Stimulated activated CD8-positive, alpha-beta memory T cell treated with anti-CD3 and anti-CD28 coated beads, Interleukin-15, amount 100 ng/mL, for 48 hours (primary cell): ENCODE measurements at regions not wholly inside any gene's neighbourhood (a gene's known extent, or its start where the extent isn't known, plus 50 kb on each side); places are given as distances from the start of the nearest gene placed in this dataset.

Experiments
- DNase-seq, 2 donors: peaks; one replicate each; pipeline ENCODE4 v3.0.0-alpha.2; 2020; ENCODE audit warnings: low read depth in 2 of 2

DNA sequence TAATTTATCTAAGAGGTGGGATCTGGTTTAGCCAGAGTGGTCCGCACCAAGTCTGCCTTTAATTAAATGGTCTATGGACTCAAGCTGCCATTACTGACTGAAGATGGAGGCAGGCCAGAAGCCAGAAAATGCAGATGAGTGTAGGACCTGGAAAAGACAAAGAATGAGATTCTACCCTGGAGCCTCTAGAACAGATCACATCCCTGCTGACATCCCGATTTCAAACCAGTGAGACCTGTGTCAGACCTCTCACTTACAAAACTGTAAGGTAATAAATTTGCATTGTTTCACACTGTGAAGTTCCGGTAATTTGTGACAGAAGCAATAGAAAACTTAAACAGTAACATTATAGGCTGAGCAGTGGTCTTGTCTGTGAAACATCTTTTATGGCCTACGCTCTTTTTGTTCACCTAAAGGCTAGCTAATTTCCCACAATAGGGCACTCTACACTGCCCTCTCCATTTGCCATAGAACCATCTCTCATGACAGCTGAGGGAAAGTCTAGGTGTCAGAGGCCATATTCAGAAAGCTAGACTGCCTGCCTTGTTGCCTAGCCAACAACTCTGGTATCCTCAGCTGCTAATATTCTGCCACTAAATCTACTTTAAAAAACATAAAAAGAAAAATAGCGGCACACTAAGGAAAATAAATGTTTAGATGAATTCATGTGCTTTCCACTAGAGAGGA is 1396.2 kb upstream of the PIK3C3 start:
- DNase-seq: no peak

DNA sequence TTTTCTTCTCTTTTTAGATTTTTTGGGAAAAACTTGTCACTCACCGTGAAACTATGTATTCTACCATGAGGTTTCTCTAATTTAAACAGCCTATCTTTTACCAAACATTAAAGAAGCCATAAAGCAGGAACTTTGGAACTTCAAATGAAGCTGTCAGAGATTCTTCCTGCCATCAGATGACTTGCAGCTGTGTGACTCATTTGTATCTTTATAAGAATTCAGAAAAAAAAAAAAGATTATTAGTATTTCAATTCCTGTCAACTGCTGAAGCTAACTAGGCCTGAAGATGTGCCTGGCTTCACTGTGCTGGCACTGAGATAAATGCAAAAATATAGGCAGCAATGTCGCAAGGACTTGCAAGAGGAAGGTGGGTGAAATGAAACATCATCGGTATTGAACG is 1399.1 kb upstream of the PIK3C3 start:
- no peak for DNase-seq

DNA sequence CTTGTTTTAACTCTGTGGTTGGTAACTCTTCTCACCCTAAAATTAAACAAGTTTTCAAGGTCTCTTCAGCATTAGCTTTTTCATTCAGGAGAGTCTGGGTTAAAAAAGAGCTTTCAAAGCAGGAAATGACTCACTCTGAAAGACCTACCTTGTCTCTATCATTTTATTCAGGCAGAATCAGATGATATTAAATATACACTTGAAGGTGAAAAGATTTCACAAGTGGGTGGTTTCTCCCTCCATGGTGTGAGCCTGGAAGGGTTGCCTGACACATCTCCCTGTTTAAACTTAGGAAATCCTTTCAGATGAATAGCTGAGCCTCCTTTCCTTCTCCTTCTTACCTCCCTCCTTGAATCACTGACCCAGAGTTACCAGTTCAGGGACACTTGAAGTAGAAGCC is 1402.0 kb upstream of the PIK3C3 start:
- no peak for DNase-seq

DNA sequence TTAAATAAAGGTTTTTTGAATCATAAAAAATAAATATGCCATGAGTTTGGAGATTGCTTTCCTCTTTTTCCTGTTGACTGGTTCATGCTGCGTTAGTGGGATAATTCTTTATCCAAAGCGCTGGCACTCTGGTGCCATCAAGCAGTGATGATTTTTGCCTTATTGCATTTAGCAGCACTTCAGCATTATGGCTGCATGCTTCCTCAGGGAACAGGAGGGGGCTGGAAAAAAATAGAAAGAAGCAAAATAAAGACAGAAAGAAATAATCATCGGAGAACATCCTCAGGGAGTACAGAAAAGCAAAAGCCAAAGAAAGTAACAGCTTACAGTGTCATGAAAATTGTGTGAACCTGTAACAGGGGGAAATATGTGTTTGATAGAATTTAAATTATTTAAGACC is 1408.2 kb upstream of the PIK3C3 start:
- DNase-seq: no peak

DNA sequence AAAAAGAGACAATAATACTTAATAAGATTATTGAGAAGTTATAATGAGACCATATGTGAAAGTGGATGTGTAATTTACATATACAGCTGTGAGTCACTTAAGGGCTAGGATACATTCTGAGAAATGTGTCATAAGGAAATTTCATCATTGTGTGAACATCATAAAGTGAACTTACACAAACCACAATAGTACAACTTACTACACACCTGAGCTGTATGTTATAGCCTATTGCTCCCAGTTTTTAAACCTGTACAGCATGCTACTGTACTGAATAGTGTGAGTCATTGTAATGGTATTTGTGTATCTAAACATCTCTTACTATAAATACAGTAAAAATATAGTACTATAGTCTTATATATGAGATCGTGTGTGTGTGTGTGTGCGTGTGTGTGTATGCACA is 1420.3 kb upstream of the PIK3C3 start:
- no peak for DNase-seq

DNA sequence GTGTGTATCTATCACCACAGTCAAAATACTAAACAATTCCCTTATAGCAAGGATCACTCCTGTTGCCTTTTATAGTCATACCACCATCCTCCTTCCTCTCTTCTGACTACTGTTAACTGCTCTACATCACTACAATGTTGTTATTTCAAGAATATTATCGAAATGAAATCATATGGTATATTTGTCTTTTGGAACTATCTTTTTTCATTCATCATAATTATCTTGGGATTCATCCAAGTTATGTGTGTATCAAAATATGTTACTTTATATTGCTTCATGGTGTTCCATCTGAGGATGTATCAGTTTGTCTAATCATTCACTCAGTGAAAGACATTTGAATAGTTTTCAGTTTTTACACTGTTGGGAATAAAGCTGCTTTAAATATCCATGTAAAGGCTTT is 1423.0 kb upstream of the PIK3C3 start:
- DNase-seq: no peak

DNA sequence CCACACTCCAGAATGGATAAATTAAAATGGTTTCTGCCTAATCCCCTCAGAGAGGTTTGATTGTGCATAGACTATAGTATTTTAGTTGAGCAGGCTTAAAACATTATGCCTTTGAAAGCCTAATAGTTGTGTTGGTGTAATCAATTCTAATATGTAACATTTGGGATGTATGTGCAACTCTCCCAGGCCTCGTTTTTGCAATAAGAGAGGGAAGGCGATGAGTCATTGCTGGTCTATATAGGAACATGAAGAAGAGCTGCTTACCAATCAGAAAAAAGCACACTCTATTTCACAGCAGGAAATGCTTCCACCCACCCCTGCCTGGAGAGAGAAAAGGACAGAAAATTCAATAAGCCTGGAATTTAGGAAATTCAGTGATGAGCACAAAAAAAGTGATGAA is 1424.0 kb upstream of the PIK3C3 start:
- no peak for DNase-seq

DNA sequence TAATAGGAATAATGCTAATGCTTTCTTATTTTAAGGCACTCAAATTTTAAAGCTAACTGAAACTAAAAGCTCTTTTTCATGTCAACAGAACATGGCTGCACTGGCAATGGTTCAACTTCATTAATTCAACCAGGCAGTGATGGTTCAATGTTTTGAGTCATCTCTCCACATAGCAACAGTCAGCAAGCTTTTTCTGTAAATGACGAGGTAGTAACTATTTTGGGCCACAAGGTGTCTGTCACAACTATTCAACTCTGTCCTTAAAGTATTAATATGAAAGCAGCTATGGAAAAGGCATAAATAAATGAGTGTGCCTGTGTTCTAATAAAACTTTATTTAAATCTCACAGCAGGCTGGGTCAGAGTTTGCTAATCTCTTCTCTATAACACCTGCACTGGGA is 1425.6 kb upstream of the PIK3C3 start:
- DNase-seq: no peak

DNA sequence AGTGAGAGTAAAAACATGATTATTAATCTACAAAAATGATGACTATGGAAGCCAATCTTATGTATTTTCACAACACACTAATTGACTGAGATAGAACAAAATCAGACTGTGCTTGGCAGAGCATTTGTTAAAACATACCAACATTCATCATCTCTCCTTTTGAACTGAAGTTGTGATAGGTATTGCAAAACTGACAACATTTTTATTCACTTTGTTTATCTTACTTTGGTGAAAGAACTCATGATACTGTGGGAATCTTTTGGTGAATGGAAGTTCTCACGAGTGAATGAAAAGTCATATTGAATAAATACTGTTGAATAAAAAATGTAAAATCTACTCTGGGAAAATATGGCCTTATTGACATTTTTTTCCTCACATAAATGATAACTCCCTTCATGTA is 1430.2 kb upstream of the PIK3C3 start:
- no peak for DNase-seq

DNA sequence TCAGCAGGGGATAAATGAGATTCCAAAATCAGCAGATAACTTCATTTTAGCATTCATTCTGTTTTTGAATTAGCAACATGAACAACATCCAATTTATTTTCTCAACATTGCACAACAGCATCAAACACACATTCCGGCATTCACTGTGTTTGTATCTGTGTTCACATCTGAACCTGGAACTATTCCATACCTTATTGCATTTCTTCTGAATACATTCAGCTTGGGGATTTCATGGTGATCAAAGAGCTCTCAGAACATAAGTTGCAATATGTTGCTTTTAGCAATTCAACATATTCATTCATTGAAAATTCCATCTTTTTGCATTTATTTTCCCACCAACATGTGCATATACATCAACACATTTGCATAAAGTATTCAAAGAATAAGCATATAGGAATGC is 1431.7 kb upstream of the PIK3C3 start:
- no peak for DNase-seq

DNA sequence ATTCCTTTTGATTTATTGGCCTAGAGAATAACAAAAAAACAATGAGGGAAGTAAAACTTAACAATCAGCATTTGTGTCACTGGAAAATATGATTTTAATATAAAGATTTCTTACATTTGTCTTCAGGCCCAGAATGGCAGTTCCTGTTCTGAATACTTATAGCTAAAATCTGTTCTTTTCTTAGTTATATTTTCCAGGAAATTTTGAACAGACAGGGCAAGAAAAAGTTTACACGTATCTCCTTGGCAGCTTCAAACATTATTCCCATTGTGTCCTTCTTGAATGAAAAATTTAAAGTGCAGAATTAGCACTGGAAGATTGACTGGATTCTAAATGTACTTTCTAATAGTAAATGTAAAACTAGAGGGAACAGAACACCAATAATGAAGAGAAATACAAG is 1454.0 kb upstream of the PIK3C3 start:
- DNase-seq: no peak

DNA sequence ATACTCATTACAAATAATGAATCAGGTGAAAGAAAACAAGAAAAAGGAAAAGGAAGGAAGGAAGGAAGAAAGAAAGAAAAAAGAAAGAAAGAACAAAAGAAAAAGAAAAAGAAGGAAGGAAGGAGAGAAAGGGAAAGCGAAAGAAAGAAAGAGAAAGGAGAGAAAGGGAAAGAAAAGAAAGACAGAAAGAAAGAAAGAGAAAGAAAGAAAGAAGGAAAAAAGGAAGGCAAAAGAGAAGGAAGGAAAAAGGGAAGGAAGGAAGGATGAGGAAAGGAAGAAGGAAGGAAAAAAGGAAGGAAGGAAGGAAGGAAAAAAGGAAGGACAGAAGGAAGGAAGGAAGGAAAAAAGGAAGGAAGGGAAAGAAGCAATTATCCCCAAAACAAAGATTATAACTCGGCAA is 1460.4 kb upstream of the PIK3C3 start:
- no peak for DNase-seq

DNA sequence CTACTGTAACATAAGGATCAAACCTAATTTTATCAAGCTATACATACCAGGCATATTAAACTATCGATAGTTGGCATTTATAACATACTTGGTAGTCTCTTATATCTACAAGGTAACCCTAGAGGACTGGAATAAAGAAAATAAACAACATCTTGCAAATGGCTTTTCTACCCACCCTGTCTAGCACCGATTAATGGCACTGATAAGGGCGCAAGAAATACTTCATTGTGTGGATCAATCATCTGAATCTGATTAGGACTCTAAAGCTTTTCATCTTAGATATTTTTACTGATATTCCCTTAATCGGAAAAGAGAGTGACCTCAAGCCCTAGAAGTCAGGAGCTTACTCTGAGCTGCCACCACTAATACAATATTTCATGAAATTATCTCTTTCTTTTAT is 1461.7 kb upstream of the PIK3C3 start:
- DNase-seq: no peak

DNA sequence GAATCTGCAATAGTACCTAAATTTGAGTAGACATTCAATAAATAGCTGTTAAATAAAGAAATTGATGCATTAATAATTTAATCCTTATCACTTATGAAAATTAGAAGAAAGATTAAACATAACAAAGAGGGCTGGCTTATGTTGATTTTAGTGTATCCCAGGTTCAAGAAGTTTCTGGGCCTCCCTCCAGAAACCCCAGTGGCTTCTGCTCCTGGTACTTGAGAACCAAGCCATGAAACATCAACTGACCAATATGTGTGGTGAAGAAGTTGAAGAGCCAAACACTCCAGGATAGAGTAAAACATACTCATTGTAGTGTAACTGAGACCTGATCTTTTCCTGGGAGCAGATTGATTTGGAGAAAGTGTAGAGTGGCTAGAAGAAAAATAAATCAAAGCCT is 1465.7 kb upstream of the PIK3C3 start:
- DNase-seq: no peak

DNA sequence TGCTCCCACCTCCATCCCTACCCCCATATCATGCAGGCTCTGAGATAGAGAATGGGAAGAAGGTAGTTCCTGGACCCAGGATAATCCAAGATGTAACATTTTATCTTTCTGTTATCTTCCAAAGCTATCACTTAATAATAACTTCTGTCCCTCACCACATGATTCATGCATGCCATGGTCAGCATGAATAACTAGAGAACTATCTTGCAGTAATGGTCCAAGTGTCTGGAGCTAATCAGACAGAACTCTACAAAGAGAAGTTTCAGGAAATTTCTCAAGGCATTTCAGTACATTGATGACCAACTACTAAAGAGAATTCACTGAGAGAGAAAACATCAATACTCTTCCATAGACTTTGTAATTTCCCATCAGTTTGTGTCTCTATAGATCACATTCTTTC is 1469.7 kb upstream of the PIK3C3 start:
- DNase-seq: no peak

DNA sequence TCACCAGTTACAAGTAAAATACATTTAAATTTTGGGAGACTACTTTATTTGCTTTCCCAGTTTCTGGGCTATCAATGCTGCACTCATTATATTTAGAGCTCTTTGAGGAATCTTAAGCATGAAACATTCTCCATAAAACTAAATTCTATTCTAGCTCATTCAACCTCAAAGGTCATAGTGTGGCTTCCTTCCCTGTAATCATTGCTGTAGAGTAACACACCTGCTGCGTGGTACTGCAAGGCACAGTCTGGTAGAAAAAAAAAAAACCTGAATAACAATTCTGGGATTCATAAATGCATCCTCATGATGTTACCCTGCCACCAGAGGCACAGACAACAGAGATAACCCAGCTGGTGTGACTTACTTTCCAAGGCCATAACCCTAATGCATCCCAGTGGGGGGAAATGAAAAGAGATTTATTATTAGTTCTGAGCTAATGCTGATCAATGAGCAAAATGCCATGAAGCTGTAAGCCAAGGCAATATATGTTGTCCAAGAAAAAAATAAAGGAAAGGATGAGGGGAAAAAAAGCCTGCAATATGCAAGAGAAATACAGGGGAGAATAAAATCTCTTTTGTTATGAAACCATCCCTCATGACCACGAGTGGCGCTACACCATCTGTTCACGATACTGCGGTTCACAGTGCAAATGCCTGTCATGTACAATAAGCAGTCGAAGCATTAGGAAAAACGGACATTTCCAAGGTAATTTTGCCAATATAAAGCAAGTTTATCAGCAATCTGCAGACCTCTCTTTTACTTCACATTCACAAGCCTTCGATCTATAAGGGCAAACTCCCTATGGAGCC is 1481.6 kb upstream of the PIK3C3 start:
- DNase-seq: no peak

DNA sequence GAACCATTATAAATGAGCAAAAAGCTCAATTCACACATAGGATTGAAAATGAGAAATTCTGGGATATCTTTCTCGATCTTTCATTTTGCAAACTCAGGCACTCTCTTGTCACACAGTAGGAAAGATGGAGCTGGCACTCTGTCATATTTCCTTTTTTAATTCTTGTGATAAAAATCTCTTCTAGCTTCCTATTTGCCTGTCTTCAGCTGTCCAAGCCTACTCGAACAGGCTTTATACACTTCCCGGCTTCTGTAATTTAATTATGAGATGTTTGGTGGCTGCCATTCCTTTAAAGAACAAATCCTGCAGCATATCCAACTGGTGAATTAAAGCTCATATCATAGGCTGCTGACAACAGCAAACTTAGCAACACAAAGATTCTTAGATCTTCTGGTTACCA is 1484.3 kb upstream of the PIK3C3 start:
- no peak for DNase-seq

DNA sequence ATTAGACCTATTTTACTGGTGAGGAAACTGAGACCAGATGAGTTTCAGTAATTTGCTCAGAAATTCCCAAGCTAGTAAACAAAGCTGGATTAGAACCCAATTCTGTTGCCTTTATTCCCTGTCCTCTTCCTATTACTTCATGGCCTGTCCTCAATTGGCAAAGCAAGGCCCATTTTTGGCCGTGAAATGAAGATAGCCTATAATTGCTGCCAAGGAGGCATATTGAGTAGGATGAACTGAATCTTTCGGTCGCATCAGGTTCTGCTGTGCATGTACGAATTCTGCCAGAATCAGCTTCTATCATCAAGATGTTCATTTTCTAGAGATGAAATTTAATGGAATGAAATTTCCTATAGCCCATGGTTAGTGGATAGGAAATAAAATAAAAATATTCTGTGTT is 1485.2 kb upstream of the PIK3C3 start:
- no peak for DNase-seq

DNA sequence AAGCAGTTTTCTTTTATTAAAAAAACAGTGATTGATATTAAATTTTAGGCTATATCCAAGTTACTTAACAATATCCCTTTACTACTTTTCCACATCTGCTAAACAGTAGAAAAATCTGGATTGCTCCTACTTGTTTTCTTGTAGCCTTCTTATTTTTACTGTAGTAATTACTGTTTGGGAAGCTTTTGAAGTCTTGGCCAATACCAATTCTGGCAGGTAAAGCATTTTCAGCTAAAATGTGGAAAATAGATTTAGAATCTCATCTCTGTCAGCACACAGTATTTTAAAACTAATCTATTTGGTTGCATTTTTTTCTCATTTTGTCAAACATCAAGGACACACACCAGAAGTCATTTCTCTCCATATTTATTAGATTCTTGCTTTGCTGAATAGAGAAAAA is 1485.7 kb upstream of the PIK3C3 start:
- DNase-seq: no peak

DNA sequence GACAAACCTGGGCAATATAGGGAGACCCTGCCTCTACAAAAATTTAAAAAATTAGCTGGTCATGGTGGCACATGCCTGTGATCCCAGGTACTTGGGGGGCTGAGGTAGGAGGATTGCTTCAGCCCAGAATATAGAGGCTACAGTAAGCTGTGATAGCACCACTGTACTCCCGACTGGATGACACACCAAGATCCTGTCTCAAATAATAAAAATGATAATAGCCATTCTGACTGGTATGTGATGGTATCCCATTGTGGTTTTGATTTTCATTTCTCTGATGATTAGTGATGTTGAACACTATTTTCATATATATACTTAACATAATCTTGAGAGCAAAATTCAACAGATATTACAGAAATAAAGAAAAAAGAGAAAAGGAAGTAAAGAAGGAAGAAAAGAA is 1491.0 kb upstream of the PIK3C3 start:
- no peak for DNase-seq

DNA sequence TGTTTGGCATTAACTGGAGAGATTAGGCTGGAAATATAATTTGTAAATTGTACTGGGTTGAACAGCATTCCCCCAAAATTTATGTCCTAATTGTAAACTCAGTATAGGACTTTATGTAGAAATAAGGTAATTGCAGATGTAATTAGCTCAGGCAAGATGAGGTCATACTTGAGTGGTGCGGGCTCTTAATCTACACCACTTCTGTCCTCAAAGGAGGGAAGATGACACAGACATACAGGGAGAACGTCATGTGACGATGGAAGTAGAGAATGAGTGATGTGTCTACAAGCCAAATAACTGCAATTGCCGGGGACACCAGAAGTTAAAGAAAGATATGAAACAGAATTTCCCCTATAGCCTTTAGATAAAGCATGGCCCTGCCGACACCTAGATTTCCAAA is 1501.1 kb upstream of the PIK3C3 start:
- DNase-seq: no peak

DNA sequence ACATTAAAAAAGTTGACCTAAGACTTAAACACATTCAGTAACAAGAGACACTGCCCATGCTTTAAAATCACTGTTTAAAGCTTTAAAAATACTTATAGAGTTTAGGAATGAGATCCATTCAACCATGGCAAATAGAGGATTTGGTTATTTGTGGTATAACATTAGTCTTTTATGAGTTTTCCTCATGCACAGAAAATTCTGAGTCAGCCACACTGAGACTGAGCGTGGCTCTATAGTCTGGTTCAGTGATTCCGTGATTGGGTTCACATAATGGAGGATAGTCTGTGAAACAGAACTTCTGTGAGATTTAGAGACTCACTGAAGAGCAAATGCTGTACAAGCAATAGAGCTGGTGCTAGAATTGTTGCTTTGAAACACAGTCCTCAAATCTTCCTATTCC is 1502.4 kb upstream of the PIK3C3 start:
- DNase-seq: no peak

DNA sequence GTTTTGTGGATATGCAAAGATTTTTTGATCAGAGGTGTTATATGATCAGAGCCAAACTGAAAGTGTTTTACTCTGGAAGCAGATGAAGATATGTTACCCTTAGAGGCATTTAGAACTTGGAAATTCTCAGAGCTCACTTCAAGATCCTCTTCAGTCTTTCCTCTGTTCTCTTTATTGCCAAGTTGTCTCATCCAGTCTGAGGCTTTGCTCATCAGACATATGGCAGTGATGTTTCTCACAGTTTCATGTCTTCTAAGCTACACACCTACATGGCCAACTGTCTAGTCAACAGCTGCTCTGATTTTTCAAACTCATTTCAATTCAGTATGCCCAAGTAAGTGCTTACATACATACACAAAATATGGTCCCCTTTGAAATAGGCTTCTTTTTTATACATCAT is 1504.3 kb upstream of the PIK3C3 start:
- no peak for DNase-seq

DNA sequence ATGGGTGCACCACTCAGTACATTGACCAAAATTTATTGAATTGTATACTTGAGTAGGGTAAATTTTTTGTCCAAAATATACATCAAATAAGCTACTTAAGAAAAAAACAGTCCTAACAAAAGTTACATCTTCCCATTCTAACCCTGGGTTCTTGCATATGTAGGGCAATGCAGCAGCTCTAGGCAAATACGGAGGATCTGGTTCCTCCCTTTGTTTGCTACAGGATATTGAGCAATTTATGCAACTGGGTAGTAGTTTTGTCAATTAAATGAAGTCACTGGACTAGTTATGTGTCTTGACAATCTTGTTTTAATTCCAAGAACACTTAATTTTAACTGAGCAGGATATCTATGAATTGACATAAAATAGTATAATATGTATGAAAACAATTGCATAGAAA is 1507.2 kb upstream of the PIK3C3 start:
- no peak for DNase-seq
